ENCODE measurements at regions not wholly inside any gene's neighbourhood (a gene's known extent, or its start where the extent isn't known, plus 50 kb on each side); places are given as distances from the start of the nearest gene placed in this dataset.

DNA sequence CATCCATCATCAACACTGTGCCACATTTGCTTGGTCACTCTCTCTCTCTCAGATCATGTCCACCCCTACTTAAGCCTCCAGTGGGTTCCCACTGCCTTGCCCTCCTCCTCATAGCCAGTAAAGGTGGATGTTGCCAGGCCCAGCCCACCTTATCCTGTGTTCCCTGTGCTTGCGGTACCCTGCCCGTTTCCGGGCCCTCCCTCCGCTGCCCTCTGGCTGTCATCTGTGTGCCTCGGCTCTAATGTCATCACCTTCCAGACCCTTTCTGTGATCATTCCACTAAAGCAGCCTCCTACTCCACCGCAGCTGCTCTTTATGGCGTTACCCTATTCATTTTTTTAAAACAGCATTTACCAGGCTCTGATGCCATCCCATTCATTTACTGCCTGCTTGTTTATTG is 305.7 kb upstream of the SKOR2 start:
- TF ChIP-seq, protein P1, sequence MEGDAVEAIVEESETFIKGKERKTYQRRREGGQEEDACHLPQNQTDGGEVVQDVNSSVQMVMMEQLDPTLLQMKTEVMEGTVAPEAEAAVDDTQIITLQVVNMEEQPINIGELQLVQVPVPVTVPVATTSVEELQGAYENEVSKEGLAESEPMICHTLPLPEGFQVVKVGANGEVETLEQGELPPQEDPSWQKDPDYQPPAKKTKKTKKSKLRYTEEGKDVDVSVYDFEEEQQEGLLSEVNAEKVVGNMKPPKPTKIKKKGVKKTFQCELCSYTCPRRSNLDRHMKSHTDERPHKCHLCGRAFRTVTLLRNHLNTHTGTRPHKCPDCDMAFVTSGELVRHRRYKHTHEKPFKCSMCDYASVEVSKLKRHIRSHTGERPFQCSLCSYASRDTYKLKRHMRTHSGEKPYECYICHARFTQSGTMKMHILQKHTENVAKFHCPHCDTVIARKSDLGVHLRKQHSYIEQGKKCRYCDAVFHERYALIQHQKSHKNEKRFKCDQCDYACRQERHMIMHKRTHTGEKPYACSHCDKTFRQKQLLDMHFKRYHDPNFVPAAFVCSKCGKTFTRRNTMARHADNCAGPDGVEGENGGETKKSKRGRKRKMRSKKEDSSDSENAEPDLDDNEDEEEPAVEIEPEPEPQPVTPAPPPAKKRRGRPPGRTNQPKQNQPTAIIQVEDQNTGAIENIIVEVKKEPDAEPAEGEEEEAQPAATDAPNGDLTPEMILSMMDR (conservative IDR thresholded peaks at IDR 0.05; ENCODE audit: low read depth, low read length) = no peak
- TF ChIP-seq POLR2A (IDR thresholded peaks at IDR 0.05; ENCODE audit: low read depth, low read length) (no peak), MAFK (IDR thresholded peaks at IDR 0.05; ENCODE audit: low read depth, low read length) (no peak), CEBPB (IDR thresholded peaks at IDR 0.05; ENCODE audit: low read depth, low read length) (no peak), MXI1 (IDR thresholded peaks at IDR 0.05; ENCODE audit: borderline replicate concordance, low read depth, low read length) (no peak), NFE2L2 (IDR thresholded peaks at IDR 0.05; ENCODE audit: low read depth, low read length) (no peak), SMC3 (IDR thresholded peaks at IDR 0.05; ENCODE audit: low read depth, low read length) (no peak)
- TF ChIP-seq, protein P2, sequence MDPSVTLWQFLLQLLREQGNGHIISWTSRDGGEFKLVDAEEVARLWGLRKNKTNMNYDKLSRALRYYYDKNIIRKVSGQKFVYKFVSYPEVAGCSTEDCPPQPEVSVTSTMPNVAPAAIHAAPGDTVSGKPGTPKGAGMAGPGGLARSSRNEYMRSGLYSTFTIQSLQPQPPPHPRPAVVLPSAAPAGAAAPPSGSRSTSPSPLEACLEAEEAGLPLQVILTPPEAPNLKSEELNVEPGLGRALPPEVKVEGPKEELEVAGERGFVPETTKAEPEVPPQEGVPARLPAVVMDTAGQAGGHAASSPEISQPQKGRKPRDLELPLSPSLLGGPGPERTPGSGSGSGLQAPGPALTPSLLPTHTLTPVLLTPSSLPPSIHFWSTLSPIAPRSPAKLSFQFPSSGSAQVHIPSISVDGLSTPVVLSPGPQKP (IDR thresholded peaks at IDR 0.05; ENCODE audit: borderline replicate concordance, low read depth, low read length) = no peak
- TF ChIP-seq, protein P3, sequence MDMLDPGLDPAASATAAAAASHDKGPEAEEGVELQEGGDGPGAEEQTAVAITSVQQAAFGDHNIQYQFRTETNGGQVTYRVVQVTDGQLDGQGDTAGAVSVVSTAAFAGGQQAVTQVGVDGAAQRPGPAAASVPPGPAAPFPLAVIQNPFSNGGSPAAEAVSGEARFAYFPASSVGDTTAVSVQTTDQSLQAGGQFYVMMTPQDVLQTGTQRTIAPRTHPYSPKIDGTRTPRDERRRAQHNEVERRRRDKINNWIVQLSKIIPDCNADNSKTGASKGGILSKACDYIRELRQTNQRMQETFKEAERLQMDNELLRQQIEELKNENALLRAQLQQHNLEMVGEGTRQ (IDR thresholded peaks at IDR 0.05; ENCODE audit: low read depth, low read length) = no peak
